Esophagus squamous epithelium (tissue), 5 donors: ENCODE measurements at regions not wholly inside any gene's neighbourhood (a gene's known extent, or its start where the extent isn't known, plus 50 kb on each side); places are given as distances from the start of the nearest gene placed in this dataset.

ENCODE experiments used
- DNase-seq: peaks from one replicate; lab custom pipeline; 2025; lab: John Stamatoyannopoulos, UW
- H3K27ac ChIP-seq, 4 donors: fragments of 200-600 bp; sonication (generic); one replicate each; pipeline ENCODE4 v1.5.1; 2016 to 2019; ENCODE audit warnings: mild to moderate bottlenecking in 1 of 4
- H3K27me3 ChIP-seq, 4 donors: fragments of 200-600 bp; sonication (generic); 1 replicate in 3 of 4; 2 replicates in 1 of 4; pipeline versions ENCODE4 v1.5.1 to v1.6.0; 2017 to 2021; ENCODE audit warnings: antibody characterized with exemption in 1 of 4
- H3K36me3 ChIP-seq, 3 donors: fragments of 200-600 bp; sonication (generic); one replicate each; pipeline ENCODE4 v1.5.1; 2016 to 2019
- H3K4me1 ChIP-seq, 3 donors: fragments of 200-600 bp; sonication (generic); one replicate each; pipeline ENCODE4 v1.5.1; 2017 to 2019
- H3K4me3 ChIP-seq, 4 donors: fragments of 200-600 bp; sonication (generic); 1 replicate in 3 of 4; 2 replicates in 1 of 4; pipeline ENCODE4 v1.5.1; 2016 to 2019; ENCODE audit warnings: mild to moderate bottlenecking in 2 of 4, moderate library complexity in 1 of 4
- H3K9me3 ChIP-seq, 3 donors: fragments of 200-600 bp; sonication (generic); one replicate each; pipeline ENCODE4 v1.5.1; 2016 to 2019
- POLR2A ChIP-seq, 4 donors: fragments of 450-650 bp; IDR thresholded peaks; one replicate each; pipeline ENCODE4 v1.6.1; 2017; ENCODE audit warnings: antibody characterized with exemption in 4 of 4, mild to moderate bottlenecking in 4 of 4, moderate library complexity in 3 of 4
- WGBS, 2 donors: methylation state at CpG; one replicate each; pipeline ENCODE4 v1.1.5; 2018; 5-methylcytosine and 5-hydroxymethylcytosine counted together
- intact Hi-C: fragments of 100-400 bp; cut with DNase I; formaldehyde crosslinking; loops from one replicate; pipeline ENCODE4 v1.15.0; 2022
- TF ChIP-seq, protein P1 (sequence below), 6 experiments: fragments of 450-650 bp in 4 of 6; fragments of 200-600 bp in 2 of 6; sonication (generic) in 2 of 6; IDR thresholded peaks; one replicate each; pipeline ENCODE4 v1.5.1; 2016 to 2019; ENCODE audit warnings: antibody characterized with exemption in 6 of 6, mild to moderate bottlenecking in 4 of 6, moderate library complexity in 4 of 6
- donor health status: DM: yes; HTN: yes; CAD: no.

DNA sequence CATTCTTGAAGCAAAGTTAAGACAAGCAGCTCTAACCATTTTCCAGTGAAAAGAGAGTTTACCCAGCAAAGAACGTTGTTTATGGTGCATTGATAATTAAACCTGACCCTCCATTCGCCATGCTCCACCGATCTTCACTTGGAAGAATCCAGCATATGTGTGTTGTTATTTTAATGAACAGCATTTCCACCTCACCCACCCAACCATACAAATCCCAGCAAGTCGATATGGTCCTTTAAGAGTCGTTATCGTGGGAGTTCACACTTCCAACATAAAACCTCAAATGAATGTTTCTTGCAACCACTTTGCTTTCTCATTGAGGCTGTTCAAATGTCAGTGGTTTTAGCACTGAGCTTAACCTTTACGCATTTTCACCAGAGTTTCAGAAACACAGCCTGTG, 147.4 kb upstream of the LDB2 start:
- WGBS, 2 donors, result 88 to 90% methylated on average over 7 of the region's 7 CpGs

DNA sequence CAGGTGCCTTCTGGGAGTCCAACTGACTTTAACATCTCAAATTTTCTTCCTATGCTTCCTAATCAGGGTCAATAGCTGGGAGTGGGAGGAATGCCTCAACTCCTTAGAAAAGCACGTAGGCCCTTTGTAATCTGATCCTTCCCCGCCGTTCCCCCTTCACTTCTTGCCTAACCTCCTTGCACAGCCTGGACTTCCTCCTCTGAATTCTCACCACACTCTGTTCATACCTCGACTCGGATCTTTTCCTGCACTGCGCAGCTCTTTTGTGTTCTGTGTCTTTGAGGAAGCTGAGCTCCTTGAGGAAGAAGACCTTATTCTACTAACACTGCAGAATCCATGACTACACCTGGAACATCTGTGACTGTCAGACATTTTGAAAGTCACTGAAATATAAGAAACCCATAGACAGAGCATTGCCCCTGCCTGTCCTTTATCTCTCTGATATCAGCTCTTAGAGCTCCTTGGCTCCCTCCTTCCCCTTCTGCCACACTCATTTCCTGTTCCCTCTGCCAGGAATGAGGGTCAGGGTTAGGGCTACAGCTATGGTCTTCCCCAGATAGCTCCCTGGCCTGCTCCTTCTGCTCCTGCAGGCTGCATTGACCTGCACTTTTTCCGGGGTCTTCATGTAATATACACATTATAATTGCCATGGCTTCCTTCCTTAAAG, 140.2 kb upstream of the LDB2 start:
- Histone ChIP-seq H3K9me3 (no peaks in the 10 kb centered on the region), H3K36me3 (no peaks in the 10 kb centered on the region), H3K4me3 (no peak overlapping the region), H3K27me3 (no peaks in the 10 kb centered on the region), H3K4me1 (no peaks in the 10 kb centered on the region), H3K27ac (no peak overlapping the region)
- DNase-seq, result no peak
- intact Hi-C loops, result no loop called here
- TF ChIP-seq POLR2A (IDR thresholded peaks at IDR 0.05), result no peak
- TF ChIP-seq, protein P1, sequence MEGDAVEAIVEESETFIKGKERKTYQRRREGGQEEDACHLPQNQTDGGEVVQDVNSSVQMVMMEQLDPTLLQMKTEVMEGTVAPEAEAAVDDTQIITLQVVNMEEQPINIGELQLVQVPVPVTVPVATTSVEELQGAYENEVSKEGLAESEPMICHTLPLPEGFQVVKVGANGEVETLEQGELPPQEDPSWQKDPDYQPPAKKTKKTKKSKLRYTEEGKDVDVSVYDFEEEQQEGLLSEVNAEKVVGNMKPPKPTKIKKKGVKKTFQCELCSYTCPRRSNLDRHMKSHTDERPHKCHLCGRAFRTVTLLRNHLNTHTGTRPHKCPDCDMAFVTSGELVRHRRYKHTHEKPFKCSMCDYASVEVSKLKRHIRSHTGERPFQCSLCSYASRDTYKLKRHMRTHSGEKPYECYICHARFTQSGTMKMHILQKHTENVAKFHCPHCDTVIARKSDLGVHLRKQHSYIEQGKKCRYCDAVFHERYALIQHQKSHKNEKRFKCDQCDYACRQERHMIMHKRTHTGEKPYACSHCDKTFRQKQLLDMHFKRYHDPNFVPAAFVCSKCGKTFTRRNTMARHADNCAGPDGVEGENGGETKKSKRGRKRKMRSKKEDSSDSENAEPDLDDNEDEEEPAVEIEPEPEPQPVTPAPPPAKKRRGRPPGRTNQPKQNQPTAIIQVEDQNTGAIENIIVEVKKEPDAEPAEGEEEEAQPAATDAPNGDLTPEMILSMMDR (IDR thresholded peaks at IDR 0.05), result no peak
- 74 to 86% methylated on average over 7 of the region's 7 CpGs for WGBS, 2 donors

More for the DNA sequence above, 147.4 kb upstream of the LDB2 start:
- DNase-seq, result no peak
- Histone ChIP-seq H3K9me3 (no peaks in the 10 kb centered on the region), H3K4me3 (no peak overlapping the region), H3K36me3 (no peaks in the 10 kb centered on the region), H3K27ac (no peak overlapping the region), H3K27me3 (no peaks in the 10 kb centered on the region), H3K4me1 (no peaks in the 10 kb centered on the region)
- intact Hi-C loops, result no loop called here
- TF ChIP-seq, protein P1 (IDR thresholded peaks at IDR 0.05), result no peak
- no peak for TF ChIP-seq POLR2A (IDR thresholded peaks at IDR 0.05)

DNA sequence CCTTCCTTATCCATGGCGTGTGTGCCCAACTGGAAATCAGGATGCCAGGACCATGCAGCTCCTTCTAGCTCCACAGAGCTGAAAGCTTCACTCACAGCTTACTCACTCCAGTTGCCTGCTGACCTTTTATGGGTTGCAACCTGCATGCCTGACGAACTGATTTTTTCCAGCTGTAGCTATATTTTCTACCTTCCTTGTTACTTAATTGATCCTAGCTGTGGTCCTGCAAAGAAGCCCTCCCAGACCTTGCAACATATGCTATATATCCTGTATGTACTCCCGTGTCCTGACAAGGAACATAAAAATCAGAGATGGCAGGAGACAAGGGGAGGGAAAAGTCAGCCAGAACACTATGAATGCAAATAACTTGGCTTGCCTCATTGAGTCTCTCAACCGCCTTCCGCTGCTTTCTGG, 135.3 kb upstream of the LDB2 start:
- H3K27me3 ChIP-seq, result no peaks in the 10 kb centered on the region
- no peaks in the 10 kb centered on the region for H3K9me3 ChIP-seq
- peaks cover 0 to 14% (median 7%) of the 10 kb centered on the region in 3 donors for H3K4me1 ChIP-seq
- TF ChIP-seq POLR2A (IDR thresholded peaks at IDR 0.05), result no peak
- TF ChIP-seq, protein P1 (IDR thresholded peaks at IDR 0.05), result no peak
- 67 to 71% methylated on average over 4 to 5 of the region's 5 CpGs for WGBS, 2 donors
- intact Hi-C loops, result no loop called here
- DNase-seq, result no peak
- no peak overlapping the region for H3K4me3 ChIP-seq
- H3K27ac ChIP-seq, result no peak overlapping the region
- no peaks in the 10 kb centered on the region for H3K36me3 ChIP-seq

DNA sequence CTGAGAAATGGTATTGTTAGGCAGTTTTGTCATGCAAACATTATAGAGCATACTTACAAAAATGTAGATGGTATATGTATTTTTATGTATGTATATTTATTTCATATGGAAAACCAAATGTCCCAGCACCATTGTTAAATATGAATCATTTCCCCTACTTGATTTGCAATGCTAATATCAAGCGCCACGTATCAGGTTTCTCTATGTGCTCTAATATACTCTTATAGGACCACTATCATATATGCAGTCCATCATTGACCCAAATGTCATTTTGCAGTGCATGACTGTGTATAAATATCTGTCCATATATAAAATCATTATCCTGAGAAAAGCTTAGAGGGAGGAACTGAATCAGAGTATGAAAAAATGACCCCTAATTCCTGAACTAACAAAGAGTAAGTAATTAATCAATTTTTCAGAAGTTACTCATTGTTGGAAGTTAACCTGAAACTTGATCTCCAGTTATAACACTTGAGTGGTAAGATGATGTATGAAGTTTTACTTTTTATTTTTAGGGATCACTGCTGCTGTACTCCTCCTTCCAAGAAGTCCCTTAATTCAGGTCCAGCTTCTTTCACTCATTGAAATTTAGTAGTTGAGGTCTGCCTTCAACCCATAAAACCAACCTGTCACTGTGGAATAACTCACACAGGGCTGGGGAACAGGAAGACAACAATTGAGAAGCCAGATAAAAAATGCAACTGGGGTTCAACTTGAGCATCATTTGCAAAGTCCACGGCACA, 134.8 kb upstream of the LDB2 start:
- Histone ChIP-seq H3K27ac (no peak overlapping the region), H3K27me3 (no peaks in the 10 kb centered on the region), H3K4me1 (peaks cover 0 to 14% (median 7%) of the 10 kb centered on the region in 3 donors), H3K36me3 (no peaks in the 10 kb centered on the region), H3K9me3 (no peaks in the 10 kb centered on the region), H3K4me3 (no peak overlapping the region)
- TF ChIP-seq POLR2A (IDR thresholded peaks at IDR 0.05), result no peak
- TF ChIP-seq, protein P1 (IDR thresholded peaks at IDR 0.05), result no peak
- no peak for DNase-seq
- intact Hi-C loops, result no loop called here
- WGBS, 2 donors, result 70 to 83% methylated on average over 2 to 3 of the region's 3 CpGs

DNA sequence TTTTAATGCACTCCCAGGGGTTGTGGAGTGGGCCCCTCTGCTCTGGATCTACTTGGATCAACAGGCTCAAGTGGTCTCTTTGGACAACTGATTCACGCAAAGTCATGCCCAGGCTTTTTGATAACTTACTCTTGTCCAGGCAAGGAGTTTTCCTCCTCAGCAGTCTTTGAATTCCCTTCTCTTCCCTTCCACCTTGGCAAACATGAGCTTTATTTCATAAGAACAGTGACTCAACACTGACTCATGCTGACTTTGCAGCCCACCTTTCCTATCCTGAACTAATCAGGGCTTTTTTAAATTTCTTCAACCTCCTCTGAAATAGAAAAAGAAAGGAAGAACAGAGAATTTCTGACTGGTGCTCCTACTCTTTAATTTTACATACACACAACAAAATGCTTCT, 132.1 kb upstream of the LDB2 start:
- no peaks in the 10 kb centered on the region for H3K27me3 ChIP-seq
- peak overlapping the region in 3 of 4 donors; percentile 31 to 39 (median 39) for H3K27ac ChIP-seq
- H3K4me1 ChIP-seq, result peaks cover 0 to 14% (median 7%) of the 10 kb centered on the region in 3 donors
- TF ChIP-seq POLR2A (IDR thresholded peaks at IDR 0.05), result no peak
- TF ChIP-seq, protein P1 (IDR thresholded peaks at IDR 0.05), result no peak
- no peak overlapping the region for H3K4me3 ChIP-seq
- WGBS, 2 donors, result 23 to 71% methylated on average over 1 of the region's 1 CpG
- no peak for DNase-seq
- H3K9me3 ChIP-seq, result no peaks in the 10 kb centered on the region
- intact Hi-C loops, result no loop called here
- H3K36me3 ChIP-seq, result no peaks in the 10 kb centered on the region
